ENCODE measurements at regions not wholly inside any gene's neighbourhood (a gene's known extent, or its start where the extent isn't known, plus 50 kb on each side); places are given as distances from the start of the nearest gene placed in this dataset.

DNA sequence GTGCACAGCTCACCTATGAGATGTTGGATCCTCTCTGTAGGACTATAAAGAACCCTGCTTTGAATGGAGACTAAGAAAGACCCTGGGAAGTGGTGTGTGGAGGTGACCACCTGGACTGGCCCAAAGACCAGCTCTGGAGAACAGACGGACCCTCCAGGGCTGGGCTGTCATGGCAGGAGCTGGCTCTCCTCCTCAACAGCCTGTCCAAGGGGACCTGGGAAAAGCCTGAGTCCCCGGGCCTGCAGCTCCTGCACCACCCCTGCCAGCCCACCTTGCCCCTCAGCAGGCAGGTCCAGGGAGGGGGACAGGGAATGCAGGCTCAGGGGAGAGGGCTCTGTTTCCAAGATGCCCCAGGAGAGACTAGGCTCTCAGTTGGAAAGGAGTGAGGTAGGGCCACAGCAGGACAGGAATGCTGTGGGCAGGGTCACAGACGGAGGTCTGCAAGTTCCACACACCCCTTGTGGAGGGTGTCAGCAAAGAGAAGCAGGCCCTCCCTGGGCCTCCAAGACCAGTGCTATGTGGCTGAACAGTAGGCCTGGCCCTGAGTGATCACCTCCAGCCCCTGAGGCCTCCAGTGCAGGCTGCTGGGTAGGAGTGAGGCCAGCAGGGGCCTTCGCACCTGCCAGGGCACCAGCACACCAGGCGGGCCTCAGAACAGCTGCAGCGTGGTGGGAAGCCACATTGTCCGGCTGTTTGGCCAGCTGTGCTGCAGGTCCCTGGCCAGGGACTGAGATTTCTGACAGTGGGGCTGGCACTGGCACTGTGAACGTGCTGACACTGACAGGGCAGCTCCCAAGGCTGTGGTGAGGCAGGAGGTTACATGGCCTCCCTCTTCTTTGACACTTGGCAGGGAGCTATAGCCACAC is 86.4 kb upstream of the OTOS start (continued):
- TF ChIP-seq PML (IDR thresholded peaks at IDR 0.05; ENCODE audit: low read length) (no peak), BMI1 (IDR thresholded peaks at IDR 0.05; ENCODE audit: borderline replicate concordance) (no peak), SIN3A (IDR thresholded peaks at IDR 0.05; ENCODE audit: low read depth, low read length) (no peak)

DNA sequence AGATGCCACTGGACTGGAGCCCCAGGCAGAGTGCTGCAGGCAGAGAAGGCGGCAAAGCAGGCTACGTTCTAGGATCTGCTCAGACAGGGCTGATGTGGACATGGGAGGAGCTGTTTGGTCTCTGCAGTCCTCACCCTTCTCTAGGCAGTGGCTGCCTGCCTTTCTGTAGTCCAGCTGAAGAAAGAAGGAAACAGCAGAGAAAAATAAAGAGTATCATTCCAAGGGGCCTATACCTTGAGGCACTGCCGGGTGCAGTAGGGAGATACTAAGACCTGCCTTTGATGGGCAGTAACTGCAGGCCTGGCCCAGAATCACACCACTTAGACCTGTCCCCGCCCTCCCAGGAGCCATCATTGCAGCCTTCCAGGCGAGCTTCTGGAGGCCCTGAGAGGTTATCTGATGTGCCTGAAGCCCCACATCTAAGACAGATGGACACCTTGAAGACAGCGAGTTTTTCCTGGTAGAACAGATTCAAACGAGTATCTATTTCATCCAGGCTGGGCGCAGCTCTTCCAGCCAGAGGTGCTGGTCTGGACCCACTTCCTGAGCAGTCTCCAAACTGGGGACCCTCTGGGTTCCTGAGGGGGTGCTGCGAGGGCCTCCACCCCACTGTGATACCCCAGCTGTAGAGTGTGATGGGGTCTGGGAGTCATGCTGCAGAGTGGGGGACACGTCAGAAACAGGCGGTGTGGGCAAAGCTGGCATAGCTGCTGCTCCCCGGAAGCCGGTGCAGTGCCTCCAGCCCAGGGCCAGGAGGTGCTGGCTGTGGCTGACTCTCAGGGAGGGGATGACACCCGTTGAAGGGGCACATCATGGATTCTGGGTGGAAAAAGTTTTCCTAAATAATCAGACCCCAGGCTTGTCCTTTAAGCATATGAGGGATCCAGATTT is 87.3 kb upstream of the OTOS start:
- WGBS (ENCODE audit: insufficient coverage, insufficient replicate concordance, low lambda C conversion rate, missing lambda C conversion rate): 36% methylated on average over 14 of the region's 14 CpGs

More for the DNA sequence above, 87.3 kb upstream of the OTOS start:
- H2AFZ ChIP-seq (ENCODE audit: control insufficient read depth, low read depth, low read length): no peak overlapping the region
- H3K27ac ChIP-seq (ENCODE audit: control insufficient read depth, insufficient read depth): no peak overlapping the region
- POLR2A ChIA-PET: no interaction called here
- SMC1A ChIA-PET (ENCODE audit: uncharacterized antibody, unreplicated experiment): no interaction called here
- in situ Hi-C loops (cut with MboI) (no loop called here), intact Hi-C loops (cut with micrococcal nuclease; ENCODE audit: unreplicated experiment) (no loop called here)
- no peak overlapping the region for H3K4me3 ChIP-seq
- DNase-seq (ENCODE audit: low read depth, low spot score) (no peak), FAIRE-seq (no peak), ATAC-seq (no peak)
- no peak overlapping the region for H3K9ac ChIP-seq (ENCODE audit: control insufficient read depth, insufficient read depth, low read length)
- TF ChIP-seq POU2F2 (IDR thresholded peaks at IDR 0.05; ENCODE audit: borderline replicate concordance, low read depth, low read length) (no peak), FOXM1 (IDR thresholded peaks at IDR 0.05; ENCODE audit: low read depth, low read length) (no peak), ZNF687 (IDR thresholded peaks at IDR 0.05) (no peak), MXI1 (IDR thresholded peaks at IDR 0.05; ENCODE audit: low read depth, low read length) (no peak), SPI1 (IDR thresholded peaks at IDR 0.05; ENCODE audit: borderline replicate concordance, insufficient read depth, low read depth, low read length) (no peak)
- TF ChIP-seq, protein P1, sequence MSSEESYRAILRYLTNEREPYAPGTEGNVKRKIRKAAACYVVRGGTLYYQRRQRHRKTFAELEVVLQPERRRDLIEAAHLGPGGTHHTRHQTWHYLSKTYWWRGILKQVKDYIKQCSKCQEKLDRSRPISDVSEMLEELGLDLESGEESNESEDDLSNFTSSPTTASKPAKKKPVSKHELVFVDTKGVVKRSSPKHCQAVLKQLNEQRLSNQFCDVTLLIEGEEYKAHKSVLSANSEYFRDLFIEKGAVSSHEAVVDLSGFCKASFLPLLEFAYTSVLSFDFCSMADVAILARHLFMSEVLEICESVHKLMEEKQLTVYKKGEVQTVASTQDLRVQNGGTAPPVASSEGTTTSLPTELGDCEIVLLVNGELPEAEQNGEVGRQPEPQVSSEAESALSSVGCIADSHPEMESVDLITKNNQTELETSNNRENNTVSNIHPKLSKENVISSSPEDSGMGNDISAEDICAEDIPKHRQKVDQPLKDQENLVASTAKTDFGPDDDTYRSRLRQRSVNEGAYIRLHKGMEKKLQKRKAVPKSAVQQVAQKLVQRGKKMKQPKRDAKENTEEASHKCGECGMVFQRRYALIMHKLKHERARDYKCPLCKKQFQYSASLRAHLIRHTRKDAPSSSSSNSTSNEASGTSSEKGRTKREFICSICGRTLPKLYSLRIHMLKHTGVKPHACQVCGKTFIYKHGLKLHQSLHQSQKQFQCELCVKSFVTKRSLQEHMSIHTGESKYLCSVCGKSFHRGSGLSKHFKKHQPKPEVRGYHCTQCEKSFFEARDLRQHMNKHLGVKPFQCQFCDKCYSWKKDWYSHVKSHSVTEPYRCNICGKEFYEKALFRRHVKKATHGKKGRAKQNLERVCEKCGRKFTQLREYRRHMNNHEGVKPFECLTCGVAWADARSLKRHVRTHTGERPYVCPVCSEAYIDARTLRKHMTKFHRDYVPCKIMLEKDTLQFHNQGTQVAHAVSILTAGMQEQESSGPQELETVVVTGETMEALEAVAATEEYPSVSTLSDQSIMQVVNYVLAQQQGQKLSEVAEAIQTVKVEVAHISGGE (CRISPR knock-in tag; IDR thresholded peaks at IDR 0.05): no peak
- no peaks in the 10 kb centered on the region for H3K79me2 ChIP-seq (ENCODE audit: control insufficient read depth, insufficient read depth, low read length)
- BruUV-seq (replicated peaks): no TSS peak
- CTCF ChIA-PET: no interaction called here
- H3K27me3 ChIP-seq (replicated peaks in 1 of 2; ENCODE audit: control insufficient read depth in 2 of 2, insufficient read depth in 2 of 2, low read length in 1 of 2): no peaks in the 10 kb centered on the region; a peak in 1 of 4 replicates
- no peaks in the 10 kb centered on the region for H3K36me3 ChIP-seq (ENCODE audit: control insufficient read depth in 2 of 2, insufficient read depth in 2 of 2, low read length in 1 of 2)
- no peaks in the 10 kb centered on the region; the same call in 2 of the 3 replicates for H3K9me3 ChIP-seq (replicated peaks; ENCODE audit: control insufficient read depth, insufficient read depth, low read length)
- RAD21 ChIA-PET (ENCODE audit: unreplicated experiment): interaction anchor here (1.0 kb wide), 1 partner anchor 59 kb away, joined by 3 read pairs; no protein-coding TSS in a partner anchor
- no peaks in the 10 kb centered on the region for H4K20me1 ChIP-seq (ENCODE audit: control insufficient read depth, insufficient read depth)
- H3K4me1 ChIP-seq (ENCODE audit: control insufficient read depth, insufficient read depth, low read length): no peaks in the 10 kb centered on the region
- no peak overlapping the region for H3K4me2 ChIP-seq (ENCODE audit: control insufficient read depth, insufficient read depth)

All from GM12878 (cell line).